ENCODE measurements at regions not wholly inside any gene's neighbourhood (a gene's known extent, or its start where the extent isn't known, plus 50 kb on each side); places are given as distances from the start of the nearest gene placed in this dataset.

GRCh38 chr1:163745204-163745603 is 423.4 kb downstream of the NUF2 start:
- Histone ChIP-seq H3K9me1 (ENCODE audit: control insufficient read depth, insufficient read depth, low read length) (no peaks in the 10 kb centered on the region), H3K79me2 (ENCODE audit: control insufficient read depth, insufficient read depth, low read length) (no peaks in the 10 kb centered on the region), H3K4me3 (no peak overlapping the region), H3K27me3 (ENCODE audit: control insufficient read depth in 2 of 2, insufficient read depth in 2 of 2, low read length in 2 of 2) (no peaks in the 10 kb centered on the region), H3K27ac (ENCODE audit: extremely low read depth, low read depth, low read length) (no peak overlapping the region), H3K9ac (ENCODE audit: insufficient read depth in 1 of 2, low read depth in 2 of 2, low read length in 2 of 2) (no peak overlapping the region), H3K9me3 (replicated peaks; ENCODE audit: control insufficient read depth, insufficient read depth, low read depth, low read length) (peaks cover 3% of the 10 kb centered on the region; the same call in 1 of the 2 replicates), H3K4me2 (ENCODE audit: insufficient read depth, low read length) (no peak overlapping the region), H4K20me1 (replicated peaks; ENCODE audit: control insufficient read depth, insufficient read depth, low read length) (no peaks in the 10 kb centered on the region), H3K36me3 (ENCODE audit: control insufficient read depth, insufficient read depth, low read length) (no peaks in the 10 kb centered on the region), H3K4me1 (replicated peaks in 1 of 2; ENCODE audit: control insufficient read depth in 2 of 2, insufficient read depth in 2 of 2, low read length in 2 of 2) (no peaks in the 10 kb centered on the region), H2AFZ (ENCODE audit: low read depth, low read length) (no peak overlapping the region)
- no TSS peak for BruUV-seq (replicated peaks)
- no peak for DNase-seq (ENCODE audit: extremely low read depth in 1 of 4, low spot score in 3 of 4)
- intact Hi-C loops (cut with micrococcal nuclease) (no loop called here), in situ Hi-C loops (cut with MboI) (no loop called here)
- POLR2A ChIA-PET = no interaction called here
- CTCF ChIA-PET (ENCODE audit: low intra/inter-chr PET ratio) = no interaction called here
- no peak for FAIRE-seq
- WGBS (ENCODE audit: insufficient coverage, low coverage, missing lambda C conversion rate) = 0% methylated on average over 2 of the region's 2 CpGs
- ATAC-seq = no peak
- TF ChIP-seq ZBED1 (IDR thresholded peaks at IDR 0.05) = no peak
- TF ChIP-seq MTA2 (IDR thresholded peaks at IDR 0.05; ENCODE audit: low read depth) = no peak

DNA sequence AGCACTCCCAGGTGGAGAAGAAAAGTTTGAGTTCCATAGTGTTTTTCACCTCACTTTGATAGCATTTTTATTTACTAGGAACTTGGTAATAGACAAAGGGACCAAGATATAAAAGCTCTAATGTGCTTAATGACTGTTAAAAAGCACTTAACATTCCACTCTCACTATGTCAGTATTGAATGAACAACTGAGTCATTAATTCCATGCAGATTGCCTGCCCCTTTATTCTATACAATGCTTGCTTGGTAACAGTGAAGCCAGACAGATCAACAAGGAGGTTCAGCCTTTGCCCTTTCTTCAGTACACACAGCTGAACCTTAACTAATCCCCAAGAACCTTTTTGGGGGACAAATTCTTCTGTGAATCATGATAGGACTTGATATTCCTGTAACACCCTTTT is 425.5 kb downstream of the NUF2 start:
- no peak overlapping the region for H3K27ac ChIP-seq (ENCODE audit: extremely low read depth, low read depth, low read length)
- H3K36me3 ChIP-seq (ENCODE audit: control insufficient read depth, insufficient read depth, low read length) = no peaks in the 10 kb centered on the region
- POLR2A ChIA-PET = no interaction called here
- no peak for DNase-seq (ENCODE audit: extremely low read depth in 1 of 4, low spot score in 3 of 4)
- FAIRE-seq = no peak
- H3K9me3 ChIP-seq (replicated peaks; ENCODE audit: control insufficient read depth, insufficient read depth, low read depth, low read length) = peaks cover 3% of the 10 kb centered on the region; the same call in 1 of the 2 replicates
- H3K4me3 ChIP-seq = no peak overlapping the region
- CTCF ChIA-PET (ENCODE audit: low intra/inter-chr PET ratio) = no interaction called here
- intact Hi-C loops (cut with micrococcal nuclease) (no loop called here), in situ Hi-C loops (cut with MboI) (no loop called here)
- no peaks in the 10 kb centered on the region for H3K4me1 ChIP-seq (replicated peaks in 1 of 2; ENCODE audit: control insufficient read depth in 2 of 2, insufficient read depth in 2 of 2, low read length in 2 of 2)
- no peaks in the 10 kb centered on the region for H3K79me2 ChIP-seq (ENCODE audit: control insufficient read depth, insufficient read depth, low read length)
- no peak overlapping the region for H2AFZ ChIP-seq (ENCODE audit: low read depth, low read length)
- no peaks in the 10 kb centered on the region for H3K27me3 ChIP-seq (ENCODE audit: control insufficient read depth in 2 of 2, insufficient read depth in 2 of 2, low read length in 2 of 2)
- BruUV-seq (replicated peaks) = no TSS peak
- H3K9ac ChIP-seq (ENCODE audit: insufficient read depth in 1 of 2, low read depth in 2 of 2, low read length in 2 of 2) = no peak overlapping the region
- H4K20me1 ChIP-seq (replicated peaks; ENCODE audit: control insufficient read depth, insufficient read depth, low read length) = no peaks in the 10 kb centered on the region
- H3K4me2 ChIP-seq (ENCODE audit: insufficient read depth, low read length) = no peak overlapping the region
- no peaks in the 10 kb centered on the region for H3K9me1 ChIP-seq (ENCODE audit: control insufficient read depth, insufficient read depth, low read length)
- no peak for ATAC-seq
- TF ChIP-seq THAP7 (CRISPR knock-in tag; IDR thresholded peaks at IDR 0.05) (no peak), BHLHE40 (IDR thresholded peaks at IDR 0.05; ENCODE audit: low read length) (no peak), TRIM24 (IDR thresholded peaks at IDR 0.05) (no peak), ZNF77 (CRISPR knock-in tag; IDR thresholded peaks at IDR 0.05) (no peak), ZNF696 (CRISPR knock-in tag; conservative IDR thresholded peaks at IDR 0.05) (no peak), KHSRP (IDR thresholded peaks at IDR 0.05) (no peak), DIDO1 (tag; IDR thresholded peaks at IDR 0.05; ENCODE audit: low read depth) (no peak)
- TF ChIP-seq, protein P1, sequence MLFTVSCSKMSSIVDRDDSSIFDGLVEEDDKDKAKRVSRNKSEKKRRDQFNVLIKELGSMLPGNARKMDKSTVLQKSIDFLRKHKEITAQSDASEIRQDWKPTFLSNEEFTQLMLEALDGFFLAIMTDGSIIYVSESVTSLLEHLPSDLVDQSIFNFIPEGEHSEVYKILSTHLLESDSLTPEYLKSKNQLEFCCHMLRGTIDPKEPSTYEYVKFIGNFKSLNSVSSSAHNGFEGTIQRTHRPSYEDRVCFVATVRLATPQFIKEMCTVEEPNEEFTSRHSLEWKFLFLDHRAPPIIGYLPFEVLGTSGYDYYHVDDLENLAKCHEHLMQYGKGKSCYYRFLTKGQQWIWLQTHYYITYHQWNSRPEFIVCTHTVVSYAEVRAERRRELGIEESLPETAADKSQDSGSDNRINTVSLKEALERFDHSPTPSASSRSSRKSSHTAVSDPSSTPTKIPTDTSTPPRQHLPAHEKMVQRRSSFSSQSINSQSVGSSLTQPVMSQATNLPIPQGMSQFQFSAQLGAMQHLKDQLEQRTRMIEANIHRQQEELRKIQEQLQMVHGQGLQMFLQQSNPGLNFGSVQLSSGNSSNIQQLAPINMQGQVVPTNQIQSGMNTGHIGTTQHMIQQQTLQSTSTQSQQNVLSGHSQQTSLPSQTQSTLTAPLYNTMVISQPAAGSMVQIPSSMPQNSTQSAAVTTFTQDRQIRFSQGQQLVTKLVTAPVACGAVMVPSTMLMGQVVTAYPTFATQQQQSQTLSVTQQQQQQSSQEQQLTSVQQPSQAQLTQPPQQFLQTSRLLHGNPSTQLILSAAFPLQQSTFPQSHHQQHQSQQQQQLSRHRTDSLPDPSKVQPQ (CRISPR knock-in tag; IDR thresholded peaks at IDR 0.05; ENCODE audit: borderline replicate concordance) = no peak

Data from K562 (cell line).